ENCODE measurements at regions not wholly inside any gene's neighbourhood (a gene's known extent, or its start where the extent isn't known, plus 50 kb on each side); places are given as distances from the start of the nearest gene placed in this dataset.

DNA sequence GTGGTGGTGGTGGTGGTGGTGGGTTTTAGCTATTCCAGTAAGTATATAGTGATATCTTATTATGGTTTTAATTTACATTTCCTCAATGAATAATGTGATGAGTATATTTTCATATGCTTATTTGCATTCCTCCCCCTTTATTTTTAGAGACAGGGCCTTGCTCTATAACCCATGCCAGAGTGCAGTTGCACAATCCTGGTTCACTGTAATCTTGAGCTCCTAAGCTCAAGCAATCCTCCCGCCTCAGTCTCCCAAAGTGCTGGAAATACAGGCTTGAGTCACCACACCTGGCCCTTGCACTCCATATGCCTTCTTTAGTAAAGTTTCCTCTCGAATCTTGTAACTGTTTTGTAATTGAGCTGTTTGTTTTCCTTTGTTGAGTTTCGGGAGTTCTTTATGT is 577.7 kb upstream of the AUTS2 start:
- H3K36me3 ChIP-seq (ENCODE audit: control insufficient read depth, insufficient read depth, low read length): no peaks in the 10 kb centered on the region
- no peak overlapping the region for H3K4me3 ChIP-seq (replicated peaks; ENCODE audit: low read depth, low read length)
- DNase-seq (ENCODE audit: extremely low read depth, insufficient read length): no peak
- H3K27me3 ChIP-seq (replicated peaks; ENCODE audit: control insufficient read depth, insufficient read depth, low read length): no peaks in the 10 kb centered on the region
- no peak for TF ChIP-seq CTCF (IDR thresholded peaks at IDR 0.05; ENCODE audit: insufficient read depth, low read length, poor library complexity, severe bottlenecking)

DNA sequence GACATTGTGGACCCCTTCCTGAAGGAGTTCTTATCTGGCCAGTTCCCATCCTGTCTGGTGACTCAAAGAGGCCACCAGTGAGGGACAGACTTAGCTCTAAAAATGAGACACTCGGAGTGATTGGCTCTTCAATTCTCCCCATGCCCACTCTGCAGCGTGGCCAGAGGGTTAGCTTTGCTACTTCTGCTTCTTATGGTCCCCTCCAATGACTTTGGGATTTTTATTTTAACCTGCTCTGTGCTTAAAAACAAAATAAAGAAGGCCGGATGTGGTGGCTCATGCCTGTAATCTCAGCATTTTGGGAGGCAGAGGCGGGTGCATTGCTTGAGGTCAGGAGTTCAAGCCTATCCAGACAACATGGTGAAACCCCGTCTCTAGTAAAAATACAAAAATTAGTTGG is 573.0 kb upstream of the AUTS2 start:
- no peak for TF ChIP-seq CTCF (IDR thresholded peaks at IDR 0.05; ENCODE audit: insufficient read depth, low read length, poor library complexity, severe bottlenecking)
- no peak overlapping the region for H3K4me3 ChIP-seq (replicated peaks; ENCODE audit: low read depth, low read length)

GRCh38 chr7:69032848-69033247 is 565.4 kb upstream of the AUTS2 start:
- Histone ChIP-seq H3K36me3 (ENCODE audit: control insufficient read depth, insufficient read depth, low read length) (no peaks in the 10 kb centered on the region), H3K27me3 (replicated peaks; ENCODE audit: control insufficient read depth, insufficient read depth, low read length) (no peaks in the 10 kb centered on the region), H3K4me3 (replicated peaks; ENCODE audit: low read depth, low read length) (no peak overlapping the region)
- TF ChIP-seq CTCF (IDR thresholded peaks at IDR 0.05; ENCODE audit: insufficient read depth, low read length, poor library complexity, severe bottlenecking): no peak
- no peak for DNase-seq (ENCODE audit: extremely low read depth, insufficient read length)

More for the DNA sequence above, 573.0 kb upstream of the AUTS2 start:
- Histone ChIP-seq H3K36me3 (ENCODE audit: control insufficient read depth, insufficient read depth, low read length) (no peaks in the 10 kb centered on the region), H3K27me3 (replicated peaks; ENCODE audit: control insufficient read depth, insufficient read depth, low read length) (no peaks in the 10 kb centered on the region)
- DNase-seq (ENCODE audit: extremely low read depth, insufficient read length): no peak

DNA sequence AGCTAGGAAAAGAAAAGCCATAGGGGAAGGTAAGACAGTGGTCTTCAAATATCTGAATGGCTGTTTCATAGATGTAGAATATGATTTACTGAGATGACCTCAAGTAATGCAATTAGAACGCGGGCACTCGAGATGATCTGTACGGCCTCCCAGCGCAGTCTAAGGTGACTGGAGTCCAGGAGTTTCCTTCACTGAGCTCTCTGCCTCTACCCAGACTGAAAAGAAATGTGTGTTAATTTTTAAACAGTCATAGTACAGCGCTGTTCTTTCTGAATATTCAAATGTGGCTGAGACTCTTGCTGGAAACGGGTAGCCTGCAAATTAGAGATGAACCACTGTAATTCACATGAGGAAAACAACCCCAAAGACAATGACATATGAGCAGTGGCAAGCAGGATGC is 562.4 kb upstream of the AUTS2 start:
- no peak for DNase-seq (ENCODE audit: extremely low read depth, insufficient read length)

GRCh38 chr7:69036301-69036700 is 562.0 kb upstream of the AUTS2 start:
- H3K27me3 ChIP-seq (replicated peaks; ENCODE audit: control insufficient read depth, insufficient read depth, low read length): no peaks in the 10 kb centered on the region
- no peak for TF ChIP-seq CTCF (IDR thresholded peaks at IDR 0.05; ENCODE audit: insufficient read depth, low read length, poor library complexity, severe bottlenecking)
- no peak overlapping the region for H3K4me3 ChIP-seq (replicated peaks; ENCODE audit: low read depth, low read length)
- H3K36me3 ChIP-seq (ENCODE audit: control insufficient read depth, insufficient read depth, low read length): no peaks in the 10 kb centered on the region
- DNase-seq (ENCODE audit: extremely low read depth, insufficient read length): no peak

More for the DNA sequence above, 562.4 kb upstream of the AUTS2 start:
- no peaks in the 10 kb centered on the region for H3K27me3 ChIP-seq (replicated peaks; ENCODE audit: control insufficient read depth, insufficient read depth, low read length)
- TF ChIP-seq CTCF (IDR thresholded peaks at IDR 0.05; ENCODE audit: insufficient read depth, low read length, poor library complexity, severe bottlenecking): no peak
- H3K4me3 ChIP-seq (replicated peaks; ENCODE audit: low read depth, low read length): no peak overlapping the region
- no peaks in the 10 kb centered on the region for H3K36me3 ChIP-seq (ENCODE audit: control insufficient read depth, insufficient read depth, low read length)

DNA sequence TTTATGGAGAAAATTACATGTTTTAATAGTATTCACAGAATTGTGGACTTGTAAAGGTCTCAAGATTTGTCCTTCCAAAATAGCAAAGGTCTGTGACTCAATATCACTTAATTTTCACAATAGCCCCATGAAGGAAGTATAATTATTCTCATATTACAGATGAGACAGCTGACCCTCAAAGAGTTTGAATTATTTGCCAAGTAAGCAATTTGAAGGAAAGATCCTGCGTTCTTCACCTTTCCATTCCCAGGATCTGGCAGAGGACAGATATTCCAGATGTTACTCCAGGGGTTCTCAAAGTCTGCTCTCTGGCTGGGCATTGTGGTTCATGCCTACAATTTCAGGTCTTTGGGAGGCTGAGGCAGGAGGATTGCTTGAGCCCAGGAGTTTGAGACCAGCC is 559.4 kb upstream of the AUTS2 start:
- Histone ChIP-seq H3K4me3 (replicated peaks; ENCODE audit: low read depth, low read length) (no peak overlapping the region), H3K36me3 (ENCODE audit: control insufficient read depth, insufficient read depth, low read length) (no peaks in the 10 kb centered on the region), H3K27me3 (replicated peaks; ENCODE audit: control insufficient read depth, insufficient read depth, low read length) (no peaks in the 10 kb centered on the region)
- no peak for DNase-seq (ENCODE audit: extremely low read depth, insufficient read length)
- TF ChIP-seq CTCF (IDR thresholded peaks at IDR 0.05; ENCODE audit: insufficient read depth, low read length, poor library complexity, severe bottlenecking): no peak

Data from GM06990 (cell line).